Pons (tissue), 1 donor: ENCODE measurements at regions not wholly inside any gene's neighbourhood (a gene's known extent, or its start where the extent isn't known, plus 50 kb on each side); places are given as distances from the start of the nearest gene placed in this dataset.
A peak's percentile ranks its signal among the peaks of the same experiment; 100 is the strongest.
"Not testable (repeated sequence)": the region's sequence is repeated elsewhere in the genome, so short reads cannot be mapped to it uniquely, and the experiment has no call there.

ENCODE experiments used
- DNase-seq: peaks from one replicate; pipeline ENCODE4 v3.0.0-alpha.2; 2016; ENCODE audit warnings: low spot score

DNA sequence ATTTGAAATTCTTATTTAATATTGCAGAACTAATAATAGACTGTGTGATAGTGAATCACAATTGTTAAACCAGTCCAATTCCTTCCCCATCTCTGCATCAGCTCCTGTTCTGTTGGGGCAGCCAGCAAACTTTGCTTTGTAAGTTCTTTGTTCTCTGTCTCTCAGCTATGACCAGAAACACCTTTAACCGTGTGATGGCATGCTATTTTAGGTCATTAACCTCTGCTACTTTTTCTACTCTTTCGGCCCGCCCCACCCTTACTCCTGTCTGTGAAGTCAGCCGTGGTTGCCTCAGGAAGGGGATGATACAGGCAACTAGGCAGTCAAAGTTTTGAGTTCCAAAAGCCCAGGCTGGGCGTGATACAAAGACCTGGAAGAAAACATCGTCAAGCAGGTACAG lies 51.3 kb upstream of the EGFL6 start:
- DNase-seq, result no peak

- DNase-seq, result no peak
These were observed 54.0 kb upstream of the EGFL6 start for GRCh38 chrX:13515211-13515930.

- no peak for DNase-seq
These were observed 57.5 kb upstream of the EGFL6 start for GRCh38 chrX:13511944-13512330.

GRCh38 chrX:13511241-13511943 lies 58.0 kb upstream of the EGFL6 start:
- no peak for DNase-seq

- DNase-seq, result no peak
These were observed 61.5 kb upstream of the EGFL6 start for GRCh38 chrX:13507893-13508292.

DNA sequence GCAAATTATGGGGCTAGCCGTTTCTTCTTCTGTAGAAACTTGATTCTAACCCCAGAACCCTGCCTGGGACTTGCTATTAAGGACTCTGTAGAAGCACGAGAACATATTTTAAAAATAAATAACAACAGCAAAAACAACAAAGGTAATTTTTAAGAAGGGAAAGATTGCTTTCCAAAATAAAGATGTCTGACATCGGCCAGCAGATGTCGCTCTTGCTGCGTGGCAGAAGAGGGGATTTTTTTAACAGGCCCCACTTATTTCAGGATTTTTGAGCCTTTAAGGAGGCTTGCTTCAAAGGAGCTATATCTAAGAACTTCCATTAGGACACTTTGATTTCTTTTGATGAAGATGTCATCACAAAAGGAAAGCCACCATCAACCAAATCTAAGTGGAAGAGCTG lies 62.8 kb upstream of the EGFL6 start:
- peak; percentile 19 for DNase-seq

DNA sequence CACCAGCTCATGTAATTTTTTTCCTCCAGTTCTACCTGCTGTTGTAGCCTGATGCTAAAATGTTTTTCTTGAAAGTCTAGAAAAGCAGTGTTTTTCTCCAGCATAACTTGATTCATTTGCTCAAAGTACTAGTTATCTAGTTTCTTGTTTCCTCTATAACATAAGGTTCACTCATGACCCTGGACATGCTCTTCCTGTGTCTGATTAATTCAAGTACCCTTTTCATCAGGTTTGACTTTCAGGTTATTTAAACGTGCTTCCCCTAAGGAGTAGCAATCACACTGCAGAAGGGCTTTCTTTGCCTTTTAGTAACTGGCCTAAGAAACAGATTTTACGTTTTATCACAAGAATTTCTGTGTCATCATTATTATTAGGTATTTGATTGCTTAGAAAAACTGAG lies 66.8 kb upstream of the EGFL6 start:
- no peak for DNase-seq

GRCh38 chrX:13499736-13500135 lies 69.7 kb upstream of the EGFL6 start:
- no peak for DNase-seq

GRCh38 chrX:13498238-13498637 lies 71.2 kb upstream of the EGFL6 start:
- DNase-seq, result no peak

DNA sequence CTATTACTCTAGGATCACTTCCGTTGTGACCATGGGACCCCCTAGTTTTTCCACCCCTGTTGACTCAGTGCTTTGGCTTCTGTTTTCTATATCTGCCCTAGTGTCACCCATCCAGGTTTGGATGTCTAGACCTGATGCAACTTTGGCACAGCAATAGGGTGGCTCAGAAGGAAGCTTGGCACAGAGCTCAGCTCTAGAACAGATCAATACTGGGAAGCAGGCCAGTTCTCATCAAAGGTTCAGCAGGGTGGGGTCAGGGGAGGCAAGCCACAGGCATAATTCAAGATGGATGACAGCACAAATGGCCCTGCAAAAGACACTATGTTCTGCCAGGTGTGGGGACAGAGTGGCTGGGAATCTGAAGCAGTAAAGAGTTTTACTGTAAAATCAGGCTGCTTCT lies 74.2 kb upstream of the EGFL6 start:
- DNase-seq, result no peak

GRCh38 chrX:13494562-13494961 lies 74.8 kb upstream of the EGFL6 start:
- DNase-seq, result no peak

GRCh38 chrX:13493659-13494058 lies 75.7 kb upstream of the EGFL6 start:
- no peak for DNase-seq

DNA sequence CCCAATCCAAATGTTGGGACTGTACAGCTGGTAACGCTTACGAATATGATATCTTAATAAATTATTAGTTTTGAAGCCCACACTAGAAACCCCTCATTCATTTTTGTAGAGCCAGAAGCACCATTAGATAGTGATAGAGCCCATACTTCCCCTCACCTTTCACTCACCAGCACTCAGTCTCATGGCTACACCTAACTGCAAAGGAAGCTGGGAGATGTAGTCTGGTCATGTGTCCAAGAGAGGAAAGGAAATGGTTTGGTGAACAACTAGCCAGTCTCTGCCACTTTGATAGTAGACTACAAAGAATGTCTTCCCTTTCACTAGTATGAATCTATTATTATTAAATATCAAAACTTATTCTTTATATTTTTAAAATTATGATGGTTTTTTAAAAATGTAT lies 77.1 kb upstream of the EGFL6 start:
- no peak for DNase-seq

DNA sequence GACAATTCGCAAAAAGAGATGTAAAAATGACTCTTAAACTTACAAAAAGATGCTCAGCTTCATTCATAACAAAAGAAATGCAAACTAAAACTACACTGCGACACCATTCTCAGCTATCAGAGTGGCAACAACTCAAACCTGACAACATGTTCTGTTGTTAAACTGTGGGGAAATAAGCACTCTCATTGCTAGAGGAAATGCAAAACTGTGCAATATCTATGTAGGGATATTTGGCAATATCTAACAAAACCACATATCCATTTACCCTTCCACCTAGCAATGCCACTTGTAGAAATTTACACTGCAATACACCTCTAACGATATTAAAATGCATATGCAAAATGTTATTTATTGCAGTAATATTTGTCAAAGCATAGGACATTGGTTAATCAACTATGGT lies 78.3 kb upstream of the EGFL6 start:
- DNase-seq, result no peak

GRCh38 chrX:13489454-13489853 lies 79.9 kb upstream of the EGFL6 start:
- DNase-seq, result no peak

GRCh38 chrX:13487731-13488505 lies 81.5 kb upstream of the EGFL6 start:
- DNase-seq, result peak; percentile 70

- DNase-seq, result no peak
These were observed 84.2 kb upstream of the EGFL6 start for GRCh38 chrX:13485167-13485566.

DNA sequence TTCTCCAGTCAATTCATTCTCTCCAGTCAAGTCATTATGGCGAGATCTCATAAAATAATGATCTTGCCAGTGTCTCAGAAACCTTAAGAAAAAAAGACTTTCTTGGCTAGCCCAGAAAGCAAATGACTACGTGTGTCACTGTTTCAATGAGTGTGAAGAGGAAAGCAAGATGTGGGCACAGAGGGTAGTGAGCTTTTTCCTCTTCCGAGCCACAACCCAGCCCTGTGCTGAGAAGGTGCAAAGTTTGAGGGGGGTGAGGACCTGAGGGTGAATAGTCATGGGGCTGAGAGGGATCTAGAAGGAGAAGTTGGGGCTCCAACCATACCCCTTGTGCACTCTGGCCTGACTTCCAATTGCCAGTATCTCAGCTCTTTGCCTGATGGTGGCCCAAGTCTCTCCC lies 85.6 kb upstream of the EGFL6 start:
- DNase-seq, result no peak

DNA sequence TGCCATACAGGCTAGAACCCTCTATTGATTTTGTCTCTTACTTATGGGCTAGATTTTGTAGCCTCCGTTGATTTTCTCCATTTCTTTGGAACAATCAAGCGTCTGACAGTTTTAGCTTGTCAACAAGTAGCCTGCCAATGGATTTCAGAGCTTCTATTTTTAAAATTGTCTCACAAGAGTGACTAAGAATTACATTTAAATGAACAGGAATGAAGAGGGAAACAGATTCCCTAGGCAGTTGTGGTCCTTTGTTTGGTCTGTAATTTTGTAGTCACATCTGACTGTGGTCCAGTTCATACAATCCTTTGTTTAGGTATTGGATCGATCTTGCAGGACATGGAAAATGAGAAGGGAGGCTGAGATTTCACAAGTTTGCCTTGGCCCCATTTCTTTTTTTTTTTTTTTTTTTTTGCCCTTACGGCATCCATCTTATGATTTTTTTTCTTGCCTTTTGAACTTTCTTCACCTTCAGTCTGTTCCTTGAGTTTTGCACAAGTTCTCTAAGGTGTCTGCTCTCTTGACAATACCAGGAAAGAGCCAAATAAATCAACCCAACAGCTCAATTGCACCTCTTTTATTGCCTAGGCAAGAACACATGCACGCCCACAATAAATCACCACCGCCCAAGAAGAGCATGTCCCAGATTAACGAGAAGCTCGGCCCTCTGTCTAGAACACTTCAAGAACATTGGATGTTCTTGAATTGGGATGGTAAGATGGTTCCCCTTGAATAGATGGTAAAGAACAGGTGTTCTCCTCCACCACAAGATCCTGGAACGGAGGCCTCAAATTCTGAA lies 86.5 kb upstream of the EGFL6 start:
- no peak for DNase-seq

GRCh38 chrX:13480780-13481179 lies 88.6 kb upstream of the EGFL6 start:
- DNase-seq, result not testable (repeated sequence)

- DNase-seq, result no peak
These were observed 90.0 kb upstream of the EGFL6 start for GRCh38 chrX:13479452-13479813.

- no peak for DNase-seq
These were observed 90.5 kb upstream of the EGFL6 start for GRCh38 chrX:13478740-13479451.
